WTC11 (cell line): ENCODE measurements at regions not wholly inside any gene's neighbourhood (a gene's known extent, or its start where the extent isn't known, plus 50 kb on each side); places are given as distances from the start of the nearest gene placed in this dataset.

Experiments
- ATAC-seq: fragments of 200-7000 bp; cut with Tn5 transposase; 2 replicates; pipeline ENCODE4 v1.10.0; 2021; ENCODE audit warnings: mild to moderate bottlenecking, moderate library complexity
- CTCF ChIA-PET: fragments of 300-600 bp; sonication (Branson Sonifier 250); formaldehyde crosslinking; loops from one replicate; lab custom pipeline; 2021; ENCODE audit warnings: antibody characterized with exemption; lab: Charles Lee
- POLR2A ChIA-PET: fragments of 350-600 bp; sonication (Branson Sonifier 250); formaldehyde crosslinking; loops from one replicate; lab custom pipeline; 2021; ENCODE audit warnings: antibody characterized with exemption; lab: Charles Lee
- DNase-seq: peaks from one replicate; pipeline ENCODE4 v3.0.0; 2021; ENCODE audit warnings: low spot score
- H3K27ac Mint-ChIP-seq: 2 replicates; pipeline ENCODE4 v1.8.0; 2021; ENCODE audit warnings: mixed read lengths
- H3K27me3 Mint-ChIP-seq: 2 replicates; pipeline ENCODE4 v1.8.0; 2021; ENCODE audit warnings: low read depth, mild to moderate bottlenecking, moderate library complexity, mixed read lengths
- H3K36me3 Mint-ChIP-seq: 2 replicates; pipeline ENCODE4 v1.8.0; 2021; ENCODE audit warnings: mixed read lengths
- H3K4me1 Mint-ChIP-seq: 2 replicates; pipeline ENCODE4 v1.8.0; 2022; ENCODE audit warnings: mixed read lengths
- H3K4me3 Mint-ChIP-seq: 2 replicates; pipeline ENCODE4 v1.8.0; 2021; ENCODE audit warnings: mild to moderate bottlenecking, moderate library complexity, mixed read lengths
- H3K9me3 Mint-ChIP-seq: 2 replicates; pipeline ENCODE4 v1.8.0; 2021; ENCODE audit warnings: mixed read lengths
- CBFB ChIP-seq: sonication (generic); formaldehyde crosslinking; IDR thresholded peaks from 2 replicates; pipeline ENCODE4 v1.8.1; 2022; ENCODE audit warnings: mild to moderate bottlenecking, low read depth, missing genetic modification reagents
- CREM ChIP-seq: sonication (generic); formaldehyde crosslinking; IDR thresholded peaks from 2 replicates; pipeline ENCODE4 v1.8.1; 2022; ENCODE audit warnings: mild to moderate bottlenecking, missing genetic modification reagents, moderate library complexity
- FOXP1 ChIP-seq: sonication (generic); formaldehyde crosslinking; IDR thresholded peaks from 2 replicates; pipeline ENCODE4 v1.8.0; 2022; ENCODE audit warnings: missing genetic modification reagents, mild to moderate bottlenecking, moderate library complexity, borderline replicate concordance
- GRHL2 ChIP-seq: fragments of 250-450 bp; sonication (Bioruptor Pico); IDR thresholded peaks from 2 replicates; pipeline ENCODE4 v1.8.0; 2022; ENCODE audit warnings: mild to moderate bottlenecking, moderate library complexity; ENCODE audit not compliant: insufficient replicate concordance, severe bottlenecking
- HMGA2 ChIP-seq: fragments of 250-450 bp; sonication (Bioruptor Pico); IDR thresholded peaks from 2 replicates; pipeline ENCODE4 v1.4.0; 2021; ENCODE audit warnings: mild to moderate bottlenecking, moderate library complexity
- KAT7 ChIP-seq: sonication (generic); formaldehyde crosslinking; IDR thresholded peaks from 2 replicates; pipeline ENCODE4 v1.8.1; 2023; ENCODE audit warnings: missing genetic modification reagents, mild to moderate bottlenecking, borderline replicate concordance
- MXD4 ChIP-seq: fragments of 250-450 bp; sonication (Bioruptor Pico); IDR thresholded peaks from 2 replicates; pipeline ENCODE4 v1.8.0; 2021; ENCODE audit warnings: mild to moderate bottlenecking, moderate library complexity, borderline replicate concordance
- NFE2L1 ChIP-seq: sonication (generic); formaldehyde crosslinking; IDR thresholded peaks from 2 replicates; pipeline ENCODE4 v1.8.1; 2023; ENCODE audit warnings: missing genetic modification reagents
- NR1H2 ChIP-seq: sonication (generic); formaldehyde crosslinking; IDR thresholded peaks from 2 replicates; pipeline ENCODE4 v1.9.0; 2021; ENCODE audit warnings: mild to moderate bottlenecking, moderate library complexity, missing genetic modification reagents
- NR2C2 ChIP-seq: sonication (generic); formaldehyde crosslinking; IDR thresholded peaks from 2 replicates; pipeline ENCODE4 v1.8.0; 2022; ENCODE audit warnings: mild to moderate bottlenecking, missing genetic modification reagents
- PREB ChIP-seq: sonication (generic); formaldehyde crosslinking; IDR thresholded peaks from 2 replicates; pipeline ENCODE4 v1.8.1; 2022; ENCODE audit warnings: mild to moderate bottlenecking, missing genetic modification reagents, moderate library complexity, borderline replicate concordance
- STAT6 ChIP-seq: sonication (generic); formaldehyde crosslinking; conservative IDR thresholded peaks from 2 replicates; pipeline ENCODE4 v1.8.1; 2023; ENCODE audit warnings: mild to moderate bottlenecking, low read depth, missing genetic modification reagents, moderate library complexity
- USF2 ChIP-seq: sonication (generic); formaldehyde crosslinking; IDR thresholded peaks from 2 replicates; pipeline ENCODE4 v1.8.1; 2023; ENCODE audit warnings: mild to moderate bottlenecking, missing genetic modification reagents, moderate library complexity
- ZBTB21 ChIP-seq: sonication (generic); formaldehyde crosslinking; IDR thresholded peaks from 2 replicates; pipeline ENCODE4 v1.8.1; 2023; ENCODE audit warnings: mild to moderate bottlenecking, missing genetic modification reagents, borderline replicate concordance
- ZNF121 ChIP-seq: sonication (generic); formaldehyde crosslinking; IDR thresholded peaks from 2 replicates; pipeline ENCODE4 v1.8.0; 2023; ENCODE audit warnings: missing genetic modification reagents
- ZNF232 ChIP-seq: sonication (generic); formaldehyde crosslinking; IDR thresholded peaks from 2 replicates; pipeline ENCODE4 v1.8.0; 2022; ENCODE audit warnings: mild to moderate bottlenecking, missing genetic modification reagents
- ZNF263 ChIP-seq: sonication (generic); formaldehyde crosslinking; IDR thresholded peaks from 2 replicates; pipeline ENCODE4 v1.8.1; 2022; ENCODE audit warnings: low read depth, mild to moderate bottlenecking, moderate library complexity, missing genetic modification reagents
- ZNF416 ChIP-seq: fragments of 250-450 bp; sonication (Bioruptor Pico); IDR thresholded peaks from 2 replicates; pipeline ENCODE4 v1.9.0; 2021; ENCODE audit warnings: mild to moderate bottlenecking, inconsistent platforms
- ZNF671 ChIP-seq: fragments of 250-450 bp; sonication (Bioruptor Pico); IDR thresholded peaks from 2 replicates; pipeline ENCODE4 v1.8.0; 2021; ENCODE audit warnings: mild to moderate bottlenecking
- TF ChIP-seq, protein P1 (sequence below): sonication (generic); formaldehyde crosslinking; IDR thresholded peaks from 2 replicates; pipeline ENCODE4 v1.8.0; 2023; ENCODE audit warnings: missing genetic modification reagents
- TF ChIP-seq, protein P2 (sequence below): sonication (generic); formaldehyde crosslinking; IDR thresholded peaks from 2 replicates; pipeline ENCODE4 v1.8.0; 2022; ENCODE audit warnings: mild to moderate bottlenecking, missing genetic modification reagents

- TF ChIP-seq NR1H2 (CRISPR knock-in tag) (no peak), NFE2L1 (CRISPR knock-in tag) (no peak), HMGA2 (CRISPR knock-in tag) (no peak), ZNF232 (CRISPR knock-in tag) (no peak)
- TF ChIP-seq, all 79 proteins: peak for 0
These were observed 484.7 kb downstream of the TFAP2B start (continued) for GRCh38 chr6:51303338-51303737.

- DNase-seq (no peak), ATAC-seq (no peak)
- ChIA-PET POLR2A (no interaction called here), CTCF (no interaction called here)
- TF ChIP-seq KAT7 (CRISPR knock-in tag) (no peak), ZNF416 (CRISPR knock-in tag) (no peak), CREM (no peak), USF2 (CRISPR knock-in tag) (no peak), FOXP1 (no peak), ZNF671 (CRISPR knock-in tag) (no peak), ZNF232 (CRISPR knock-in tag) (no peak), CBFB (CRISPR knock-in tag) (no peak), ZBTB21 (no peak), NR1H2 (CRISPR knock-in tag) (no peak), NR2C2 (no peak), ZNF121 (CRISPR knock-in tag) (no peak), GRHL2 (CRISPR knock-in tag) (no peak), MXD4 (CRISPR knock-in tag) (no peak), STAT6 (CRISPR knock-in tag) (no peak), ZNF263 (CRISPR knock-in tag) (no peak), PREB (CRISPR knock-in tag) (no peak)
- TF ChIP-seq, protein P1, sequence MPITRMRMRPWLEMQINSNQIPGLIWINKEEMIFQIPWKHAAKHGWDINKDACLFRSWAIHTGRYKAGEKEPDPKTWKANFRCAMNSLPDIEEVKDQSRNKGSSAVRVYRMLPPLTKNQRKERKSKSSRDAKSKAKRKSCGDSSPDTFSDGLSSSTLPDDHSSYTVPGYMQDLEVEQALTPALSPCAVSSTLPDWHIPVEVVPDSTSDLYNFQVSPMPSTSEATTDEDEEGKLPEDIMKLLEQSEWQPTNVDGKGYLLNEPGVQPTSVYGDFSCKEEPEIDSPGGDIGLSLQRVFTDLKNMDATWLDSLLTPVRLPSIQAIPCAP (CRISPR knock-in tag), result no peak
- TF ChIP-seq, protein P2, sequence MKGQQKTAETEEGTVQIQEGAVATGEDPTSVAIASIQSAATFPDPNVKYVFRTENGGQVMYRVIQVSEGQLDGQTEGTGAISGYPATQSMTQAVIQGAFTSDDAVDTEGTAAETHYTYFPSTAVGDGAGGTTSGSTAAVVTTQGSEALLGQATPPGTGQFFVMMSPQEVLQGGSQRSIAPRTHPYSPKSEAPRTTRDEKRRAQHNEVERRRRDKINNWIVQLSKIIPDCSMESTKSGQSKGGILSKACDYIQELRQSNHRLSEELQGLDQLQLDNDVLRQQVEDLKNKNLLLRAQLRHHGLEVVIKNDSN, result no peak
- no peak overlapping the region for H3K27ac Mint-ChIP-seq
- H3K4me1 Mint-ChIP-seq, result peaks cover 14% of the 10 kb centered on the region
- no peak overlapping the region for H3K4me3 Mint-ChIP-seq
- no peaks in the 10 kb centered on the region; the same call in 1 of the 2 replicates for H3K9me3 Mint-ChIP-seq
- no peaks in the 10 kb centered on the region for H3K27me3 Mint-ChIP-seq
- H3K36me3 Mint-ChIP-seq, result no peaks in the 10 kb centered on the region
These were observed 496.3 kb downstream of the TFAP2B start for GRCh38 chr6:51314965-51315364.
